NOMO-1 treated with DMSO at 0.1 percent for 48 hours (cell line): ENCODE measurements at regions not wholly inside any gene's neighbourhood (a gene's known extent, or its start where the extent isn't known, plus 50 kb on each side); places are given as distances from the start of the nearest gene placed in this dataset.

Experiments
- DNase-seq: peaks from one replicate; lab custom pipeline; 2025; ENCODE audit not compliant: unreplicated experiment; lab: John Stamatoyannopoulos, UW

DNA sequence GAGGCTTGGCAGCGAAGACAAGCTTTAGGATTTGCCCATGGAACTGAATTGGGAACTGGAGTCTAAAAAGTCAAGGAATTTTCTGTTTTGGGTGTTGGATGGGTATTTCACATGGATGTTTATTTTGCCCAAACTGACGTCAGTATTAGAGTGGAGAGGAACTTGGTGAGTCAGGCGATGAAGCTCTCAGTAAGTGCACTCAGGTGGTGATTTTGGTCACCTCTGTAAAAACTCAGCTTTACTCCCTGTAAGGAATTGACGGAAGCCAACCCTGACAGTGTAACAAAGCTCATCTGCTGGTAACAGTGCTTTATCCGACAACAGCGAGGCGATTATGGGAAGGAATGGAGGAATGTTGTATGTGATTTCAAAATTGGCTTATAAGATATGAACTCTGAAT, 77.0 kb upstream of the PGRMC2 start:
- no peak for DNase-seq

DNA sequence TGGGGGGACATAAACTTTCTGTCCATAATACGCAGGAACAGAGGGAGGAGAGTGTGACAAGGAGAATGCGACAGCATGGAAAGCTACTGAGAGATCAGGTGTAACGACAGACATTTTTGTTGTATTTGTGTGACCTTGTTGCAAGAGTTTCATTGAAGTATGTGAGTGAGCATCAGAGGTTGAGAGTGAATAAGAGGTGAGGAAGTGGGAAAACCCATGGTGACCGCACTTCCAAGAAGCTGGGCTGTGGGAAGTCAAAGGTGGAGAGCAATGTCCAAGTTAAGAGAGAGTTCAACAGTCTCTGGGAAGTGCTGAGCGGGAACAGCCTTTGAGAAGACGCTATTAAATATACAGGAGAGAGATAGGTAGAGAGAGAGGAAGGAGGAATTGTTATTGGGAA, 76.4 kb upstream of the PGRMC2 start:
- no peak for DNase-seq

DNA sequence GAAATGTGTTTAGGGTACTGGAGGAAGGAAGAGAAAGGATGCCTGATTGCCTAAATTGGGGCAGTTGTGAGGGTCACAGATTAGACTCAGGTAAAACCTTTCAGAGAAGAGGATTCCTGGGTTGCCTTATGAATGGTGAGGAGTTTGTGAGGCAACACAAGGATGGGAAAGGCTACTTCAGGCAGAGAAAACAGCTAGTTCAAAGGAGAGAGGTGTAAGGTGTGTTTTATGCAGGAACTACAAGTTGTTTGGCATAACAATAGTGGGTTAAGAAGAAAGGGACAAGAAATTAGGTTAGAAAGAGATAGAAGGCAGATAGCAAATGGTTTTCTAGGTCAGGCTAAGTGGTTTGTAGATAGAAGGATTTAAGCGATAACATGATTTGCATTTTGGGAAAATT, 75.1 kb upstream of the PGRMC2 start:
- no peak for DNase-seq

DNA sequence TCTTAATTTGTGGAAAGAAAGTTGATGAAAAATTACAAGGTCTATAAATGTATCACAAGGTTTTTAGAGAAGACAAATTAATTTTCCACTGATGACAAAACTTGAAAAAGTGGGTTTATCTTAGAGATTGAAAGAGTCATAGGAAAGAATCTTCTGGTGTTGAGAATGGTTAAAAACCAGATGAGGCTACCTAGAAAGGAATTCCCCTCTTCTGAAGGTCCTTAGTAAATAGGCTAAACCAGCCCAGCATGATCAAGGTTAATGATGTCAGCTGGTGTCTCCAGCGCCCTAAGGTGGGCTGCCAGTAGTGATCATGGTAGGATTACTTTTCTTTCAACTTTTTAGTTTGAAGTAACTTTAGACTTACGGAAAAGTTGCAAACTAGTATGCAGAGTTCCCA, 71.8 kb upstream of the PGRMC2 start:
- no peak for DNase-seq

DNA sequence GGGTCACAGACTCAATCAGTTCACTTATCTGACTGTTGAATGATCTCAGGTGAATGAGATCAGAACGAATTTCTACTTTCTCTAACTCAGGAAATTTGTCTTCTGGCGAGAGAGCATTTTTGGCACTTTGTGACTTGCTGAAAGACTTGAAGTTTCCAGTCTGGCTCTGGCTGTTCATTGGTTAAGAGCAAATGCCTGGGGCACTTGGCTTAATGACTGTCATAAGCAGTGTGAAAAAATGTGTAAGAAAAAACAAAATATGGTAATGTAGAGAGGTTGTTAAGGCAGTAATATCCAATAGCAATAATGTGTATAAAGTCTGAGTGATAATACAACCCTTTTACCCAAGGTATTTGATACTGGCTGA, 71.3 kb upstream of the PGRMC2 start:
- DNase-seq: no peak

DNA sequence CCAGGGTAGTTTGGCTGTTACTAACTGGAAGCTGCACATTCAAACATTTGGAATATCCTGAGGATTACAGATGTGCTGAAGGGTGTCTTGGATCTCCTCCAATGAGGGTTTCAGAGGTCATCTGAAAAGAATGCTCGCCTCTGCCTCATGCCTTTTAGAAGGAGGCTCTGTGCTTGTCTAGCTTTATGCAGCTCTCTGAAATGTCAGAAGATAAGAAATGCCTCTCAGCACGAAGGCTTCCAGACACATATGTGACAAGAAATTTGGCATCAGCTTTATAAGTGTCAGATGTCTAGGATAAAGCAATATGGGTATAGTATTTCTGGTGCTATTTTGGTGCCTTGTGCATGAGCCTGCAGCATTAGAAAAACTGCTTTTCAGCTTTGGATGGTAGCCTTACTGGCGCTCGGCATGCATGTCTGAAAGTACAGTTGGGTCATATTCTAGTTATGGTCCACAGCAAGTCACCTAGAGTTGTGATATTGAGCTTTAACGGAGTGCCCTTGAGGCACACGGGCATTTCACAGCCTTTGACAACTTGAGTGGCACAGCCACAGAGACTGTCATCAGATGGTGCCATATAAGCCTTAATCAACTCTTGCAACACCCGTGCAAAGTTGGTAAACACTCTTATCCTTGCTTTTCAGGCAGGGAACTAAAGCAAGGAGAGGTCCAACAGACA, 70.8 kb upstream of the PGRMC2 start:
- no peak for DNase-seq

DNA sequence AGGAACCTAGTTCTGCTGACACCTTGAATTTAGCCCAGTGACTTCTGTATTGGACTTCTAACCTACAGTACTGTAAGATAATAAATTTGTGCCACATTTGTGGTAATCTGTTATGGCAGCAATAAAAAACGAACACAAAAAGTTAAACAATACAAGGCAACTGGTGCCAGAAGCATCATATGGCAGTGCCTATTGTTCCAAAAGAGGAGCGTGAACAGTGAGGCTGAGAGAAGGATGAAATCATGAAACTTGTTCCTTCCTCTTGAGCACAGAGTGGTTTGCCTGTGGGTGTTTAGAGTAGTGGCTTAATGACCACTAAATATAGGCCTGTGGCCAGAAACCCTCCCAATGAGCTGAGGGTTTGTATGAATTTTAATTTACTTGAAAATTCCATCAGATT, 69.7 kb upstream of the PGRMC2 start:
- no peak for DNase-seq

DNA sequence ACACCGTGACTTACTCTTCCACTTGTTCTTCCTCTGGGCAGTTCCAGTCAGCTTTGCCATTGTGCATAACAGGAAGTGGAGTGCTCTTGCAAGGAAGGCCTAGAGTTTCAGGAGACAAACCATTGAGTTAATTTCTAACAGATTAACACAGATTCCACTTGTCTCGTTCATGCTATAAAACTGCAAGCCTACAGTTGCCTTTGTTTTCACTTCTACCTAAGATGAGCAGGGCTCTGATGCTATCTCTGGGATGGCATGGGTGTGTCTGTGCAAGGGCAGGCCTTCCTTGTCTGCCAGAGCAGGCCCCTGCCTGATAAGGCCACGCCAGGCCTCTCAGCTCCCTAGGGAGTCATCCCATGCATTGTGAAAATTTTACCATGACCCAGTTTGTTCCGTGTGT, 67.7 kb upstream of the PGRMC2 start:
- no peak for DNase-seq

DNA sequence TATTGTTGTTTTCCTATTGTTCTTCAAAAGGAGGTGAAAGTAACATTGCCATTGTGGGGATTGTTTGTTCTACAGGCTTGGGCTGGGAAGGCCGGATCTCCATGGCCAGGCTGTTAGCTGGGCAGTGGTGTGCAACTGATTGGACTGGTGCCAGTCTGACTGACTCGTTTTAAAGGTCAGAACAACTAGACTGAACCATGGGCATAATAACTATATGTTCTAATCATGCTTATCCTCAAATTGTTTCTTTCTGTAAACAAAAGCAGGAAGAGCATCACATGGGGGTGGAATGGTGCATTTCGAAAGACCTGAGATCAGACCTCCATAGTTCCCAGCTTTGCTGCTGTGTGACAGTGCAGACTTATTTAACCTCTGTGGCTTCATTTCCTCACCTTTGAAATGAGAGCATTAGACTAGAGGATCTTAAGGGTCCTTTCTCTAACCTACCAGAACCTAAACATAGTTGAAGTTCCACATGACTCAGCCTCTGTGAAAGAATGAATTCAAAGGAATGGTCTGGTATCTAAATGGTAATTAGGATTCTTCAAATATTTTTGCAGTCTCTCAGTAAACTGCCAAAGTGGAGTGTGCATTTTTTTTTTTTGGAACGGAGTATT, 66.7 kb upstream of the PGRMC2 start:
- DNase-seq: no peak

DNA sequence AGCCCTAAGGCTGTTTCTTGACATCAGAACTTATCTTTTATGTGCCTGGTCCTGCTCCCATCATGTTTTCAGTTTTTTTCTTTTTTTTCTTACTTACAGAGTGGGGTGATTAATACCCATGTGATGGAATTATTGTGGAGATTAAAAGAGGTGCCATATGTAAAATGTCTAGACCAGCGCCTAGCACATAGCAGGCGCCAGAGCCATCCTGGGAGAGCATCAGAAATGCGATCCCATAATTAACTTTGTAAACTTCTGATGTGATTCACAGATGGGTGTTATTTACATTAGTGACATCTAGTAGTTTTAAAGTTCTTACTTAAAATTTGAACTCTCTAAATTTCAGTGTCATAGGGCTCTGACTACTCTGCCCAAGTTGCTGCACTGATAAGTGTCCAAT, 66.2 kb upstream of the PGRMC2 start:
- no peak for DNase-seq

DNA sequence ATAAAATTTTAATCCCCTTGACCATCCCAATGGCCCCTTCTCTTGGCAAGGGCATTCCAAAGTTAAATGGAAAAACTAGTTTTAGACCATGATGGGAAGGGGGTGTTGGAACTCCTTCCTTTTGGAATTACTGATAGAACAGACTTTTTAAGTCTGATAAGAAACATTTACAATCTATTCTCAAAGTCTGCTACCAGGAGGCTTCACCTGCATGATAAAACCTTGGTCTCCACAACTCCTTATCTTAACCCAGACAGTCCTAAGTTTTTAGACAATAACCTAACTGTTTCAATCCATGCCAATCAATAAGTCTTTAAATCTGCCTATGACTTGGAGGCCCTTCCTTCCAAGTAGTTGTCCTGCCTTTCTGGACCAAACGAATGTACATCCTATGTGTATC, 63.9 kb upstream of the PGRMC2 start:
- DNase-seq: no peak

DNA sequence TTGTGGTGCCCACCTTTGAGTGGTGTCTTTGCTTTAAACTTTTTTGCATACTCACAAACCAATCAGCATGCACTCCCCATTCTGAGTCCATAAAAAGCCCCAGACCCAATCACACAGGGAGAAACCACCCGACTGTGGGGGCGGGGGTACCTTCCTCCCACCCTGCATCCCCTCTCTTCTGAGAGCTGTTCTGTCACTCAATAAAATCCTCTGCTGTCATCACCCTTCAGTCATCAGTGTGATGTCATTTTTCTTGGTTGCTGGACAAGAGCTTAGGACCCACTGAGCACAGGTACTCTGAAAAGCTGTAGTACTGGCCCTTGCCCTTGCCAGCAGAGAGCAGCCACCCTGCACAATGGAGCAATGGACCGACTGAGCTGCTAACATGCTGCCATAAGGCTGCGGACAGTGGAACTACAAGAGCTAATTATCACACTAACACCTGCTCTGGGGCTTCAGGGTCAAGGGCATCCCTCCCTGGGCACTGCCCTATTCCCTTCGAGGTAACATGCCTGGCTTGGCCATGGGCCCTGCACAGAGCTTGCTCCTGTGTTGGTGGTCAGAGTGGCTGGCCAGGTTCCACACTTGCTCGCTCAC, 62.9 kb upstream of the PGRMC2 start:
- no peak for DNase-seq

DNA sequence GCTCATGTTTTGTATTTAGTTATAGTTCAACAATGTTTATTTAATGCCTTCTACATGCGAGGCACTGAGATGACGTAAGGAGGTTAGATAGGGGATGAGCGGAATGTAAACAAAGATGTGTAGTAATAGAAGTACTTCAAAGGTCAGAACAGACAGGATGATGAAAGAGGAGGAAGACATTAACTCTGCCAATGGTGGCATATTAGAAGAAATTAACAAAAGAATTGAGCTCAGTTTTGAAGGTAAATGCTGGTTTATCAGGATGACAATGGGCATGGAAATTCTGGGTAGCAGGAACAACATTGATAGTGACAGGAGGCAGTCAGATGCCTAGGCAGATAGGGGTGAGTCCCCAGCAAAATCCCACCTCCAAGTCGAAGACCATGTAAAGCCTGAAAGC, 62.3 kb upstream of the PGRMC2 start:
- no peak for DNase-seq

DNA sequence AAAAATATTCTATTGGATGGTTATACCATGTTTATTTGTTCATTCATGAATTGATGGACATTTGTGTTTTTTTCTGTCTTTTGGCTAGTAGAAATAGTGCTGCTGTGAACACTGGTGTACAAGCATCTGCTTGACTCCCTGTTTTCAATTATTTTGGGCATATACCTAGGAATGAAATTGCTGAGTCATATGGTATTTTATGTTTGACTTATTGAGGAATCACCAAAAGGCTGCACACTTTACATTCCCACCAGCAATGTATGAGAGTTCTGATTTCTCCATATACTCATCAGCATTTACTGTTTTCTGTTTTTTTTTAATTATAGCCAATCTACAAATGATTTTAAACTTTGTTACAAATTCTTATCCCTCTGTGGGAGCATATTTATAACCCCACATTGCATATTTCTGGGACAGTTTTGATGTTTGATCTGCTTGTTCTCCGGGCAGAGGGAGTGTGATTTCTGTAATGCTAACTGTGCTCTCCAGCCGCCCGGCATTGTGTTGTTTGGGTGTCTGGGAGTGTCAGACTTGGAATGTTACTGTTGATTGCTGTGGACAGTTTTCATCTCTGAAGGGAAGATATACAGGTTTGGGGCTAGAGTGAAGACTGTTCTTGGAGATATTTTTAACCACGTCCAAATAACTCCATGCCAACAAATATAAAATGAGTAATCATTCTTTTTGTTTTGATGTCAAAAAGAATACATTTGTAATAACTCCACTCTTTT, 60.5 kb upstream of the PGRMC2 start:
- no peak for DNase-seq

DNA sequence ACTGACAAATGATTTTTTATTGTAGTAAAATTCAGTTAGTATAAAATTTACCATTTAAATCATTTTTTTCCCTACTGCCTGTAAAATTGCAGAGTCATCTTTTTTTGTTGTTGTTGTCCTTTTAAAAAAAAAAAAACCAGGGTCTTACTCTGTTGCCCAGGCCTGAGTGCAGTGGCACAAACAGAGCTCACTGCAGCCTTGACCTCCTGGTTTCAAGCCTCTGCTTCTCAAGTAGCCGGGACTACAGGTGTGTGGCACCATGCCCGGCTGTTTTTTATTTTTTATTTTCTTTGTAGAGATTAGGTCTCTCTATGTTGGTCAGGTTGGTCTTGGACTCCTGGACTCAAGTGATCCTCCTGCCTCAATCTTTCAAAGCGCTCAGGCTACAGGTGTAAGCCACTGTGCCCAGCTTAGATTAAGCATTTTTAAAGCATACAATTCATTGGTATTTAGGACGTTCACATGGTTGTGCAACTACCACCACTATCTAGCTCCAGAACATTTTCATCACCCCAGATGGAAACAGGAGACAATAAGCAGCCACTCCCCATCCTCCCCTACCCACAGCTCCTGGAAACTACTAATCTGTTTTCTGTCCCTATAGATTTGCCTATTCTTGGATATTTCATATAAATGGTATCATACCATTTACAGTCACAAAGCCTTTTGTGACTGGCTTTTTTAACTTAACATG, 59.7 kb upstream of the PGRMC2 start:
- no peak for DNase-seq

DNA sequence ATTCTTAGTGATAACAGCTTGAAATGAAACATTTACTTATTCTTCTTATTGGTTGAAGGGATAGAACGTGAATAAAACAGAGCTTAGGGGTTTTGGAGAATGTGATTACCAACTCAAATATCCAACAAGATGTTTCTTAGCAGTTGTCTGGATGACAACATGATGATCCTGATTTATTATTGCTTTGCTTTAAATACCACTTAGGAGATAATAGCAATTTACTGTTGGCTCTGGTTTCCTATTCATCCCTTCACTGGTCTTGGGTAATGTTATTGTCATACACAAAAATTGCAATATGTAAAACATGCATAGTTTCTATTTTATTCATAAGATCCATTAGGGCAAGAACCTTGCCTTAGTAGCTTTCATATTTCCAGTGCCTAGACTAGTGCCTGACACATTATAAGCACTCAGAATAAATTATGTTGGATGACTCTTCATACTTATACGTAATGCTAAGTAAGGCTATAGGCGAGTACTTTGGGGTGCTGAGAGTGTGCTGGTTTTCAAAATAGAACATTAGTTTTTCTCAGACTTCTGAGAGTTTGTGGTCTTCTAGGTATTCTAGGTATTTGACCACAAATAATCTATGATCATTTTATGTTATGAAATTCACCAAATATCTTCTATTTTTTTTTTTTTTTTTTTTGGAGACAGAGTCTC, 58.6 kb upstream of the PGRMC2 start:
- DNase-seq: no peak

DNA sequence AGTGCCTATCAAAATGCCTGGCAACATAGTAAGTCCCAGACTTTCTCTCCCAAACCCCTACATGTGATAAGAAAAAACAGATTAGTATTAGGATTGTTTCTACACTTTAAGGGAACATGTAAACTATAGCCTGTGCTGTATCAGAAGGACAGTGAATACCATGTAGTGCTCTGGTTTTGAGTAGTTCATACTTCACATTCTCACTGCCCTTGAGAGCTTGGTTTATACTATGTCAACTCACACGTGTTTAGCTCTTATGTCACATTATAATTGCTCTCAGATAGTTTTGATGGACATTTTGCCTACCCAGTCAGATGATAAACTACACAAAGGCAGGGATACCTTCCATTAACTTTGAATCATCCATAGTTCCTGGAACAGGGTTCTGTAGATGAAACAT, 58.0 kb upstream of the PGRMC2 start:
- DNase-seq: no peak

DNA sequence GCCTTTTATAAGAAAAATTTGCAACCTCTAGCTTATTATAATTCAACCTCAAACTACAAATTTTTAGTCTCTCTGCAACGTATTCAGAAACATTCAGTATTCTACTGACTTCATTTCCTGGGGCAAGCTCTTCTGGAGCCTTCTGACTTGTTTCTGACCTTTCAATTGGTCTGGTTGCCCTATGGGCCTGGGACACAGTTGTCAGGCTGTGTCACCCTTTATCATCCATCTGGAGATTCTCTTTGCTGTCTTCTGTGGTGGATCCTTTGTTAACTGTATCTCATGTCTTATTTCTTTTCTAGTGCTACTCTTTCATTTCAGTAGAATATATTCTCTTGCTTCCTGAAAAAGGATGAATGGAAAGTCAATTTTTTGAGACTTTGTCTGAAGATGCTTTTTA, 55.1 kb upstream of the PGRMC2 start:
- DNase-seq: no peak

DNA sequence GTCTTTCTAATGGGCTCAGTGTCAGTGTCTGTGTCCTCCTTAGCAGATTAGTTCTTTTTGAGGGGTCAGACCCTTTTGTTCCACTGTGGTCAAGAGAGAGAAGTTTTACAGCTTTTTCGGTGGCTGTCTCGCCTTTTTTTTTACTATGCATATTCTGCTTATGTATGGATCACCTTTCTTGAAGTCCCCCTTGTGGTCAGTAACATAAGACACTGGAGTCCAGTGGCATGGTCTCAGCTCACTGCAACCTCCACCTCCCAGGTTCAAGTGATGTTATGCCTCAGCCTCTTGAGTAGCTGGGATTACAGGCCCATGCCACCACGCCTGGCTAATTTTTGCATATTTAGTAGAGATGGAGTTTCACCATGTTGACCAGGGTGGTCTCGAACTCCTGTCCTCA, 54.0 kb upstream of the PGRMC2 start:
- no peak for DNase-seq

DNA sequence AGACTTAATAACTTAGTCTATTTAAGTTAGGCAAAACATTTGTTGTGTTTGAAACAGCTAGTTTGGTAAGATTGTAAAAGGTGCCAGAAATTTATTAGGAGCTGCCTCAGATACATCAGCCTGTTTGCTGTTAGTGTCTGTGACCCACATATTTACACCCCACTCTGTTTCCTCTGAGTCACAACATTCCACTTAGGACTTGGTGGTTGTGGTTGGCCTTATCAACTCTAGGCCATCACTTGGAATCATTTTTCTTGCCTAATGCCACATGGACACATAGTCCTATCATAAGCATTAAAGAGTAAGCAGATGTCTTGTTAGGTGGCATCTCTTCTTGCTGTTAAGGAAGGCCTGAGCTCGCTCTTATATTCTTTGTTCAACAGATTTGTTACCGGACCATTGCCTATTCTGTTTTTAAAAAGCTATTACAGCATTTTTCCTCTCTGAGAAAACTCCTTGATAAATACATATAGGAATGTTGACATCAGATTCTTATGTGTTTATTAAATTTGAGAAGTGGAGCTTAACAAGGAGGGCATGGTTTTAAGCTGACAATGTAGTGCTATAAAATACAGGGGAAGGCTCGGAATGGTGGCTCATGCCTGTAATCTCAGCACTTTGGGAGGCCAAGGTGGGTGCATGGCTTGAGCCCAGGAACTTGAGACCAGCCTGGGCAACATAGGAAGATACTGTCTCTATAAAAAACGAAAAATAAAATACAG, 51.2 kb upstream of the PGRMC2 start:
- DNase-seq: no peak

DNA sequence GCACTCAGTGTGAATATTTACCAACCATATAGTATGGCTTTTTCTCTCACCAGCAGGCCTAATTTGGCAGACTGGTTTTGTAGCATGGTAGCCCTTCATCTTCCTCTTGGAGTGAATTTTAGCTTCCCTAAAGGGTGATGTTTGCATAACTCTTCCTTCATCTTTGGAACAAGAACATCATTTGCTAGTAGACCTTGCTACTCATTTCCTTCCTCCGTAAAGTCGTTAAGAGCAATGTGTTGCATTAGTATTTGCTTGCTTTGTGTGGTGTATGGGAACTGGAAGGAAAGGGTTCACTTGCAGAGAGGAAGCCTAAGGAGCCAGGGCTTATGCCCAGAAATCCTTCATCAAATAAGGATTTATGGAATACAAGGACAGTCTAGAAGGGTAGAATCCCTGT, 50.2 kb upstream of the PGRMC2 start:
- no peak for DNase-seq
